DMS153 (cell line): ENCODE measurements at regions not wholly inside any gene's neighbourhood (a gene's known extent, or its start where the extent isn't known, plus 50 kb on each side); places are given as distances from the start of the nearest gene placed in this dataset.
A peak's percentile ranks its signal among the peaks of the same experiment; 100 is the strongest.

Experiments
- DNase-seq: peaks from one replicate; lab custom pipeline; 2025; lab: John Stamatoyannopoulos, UW

DNA sequence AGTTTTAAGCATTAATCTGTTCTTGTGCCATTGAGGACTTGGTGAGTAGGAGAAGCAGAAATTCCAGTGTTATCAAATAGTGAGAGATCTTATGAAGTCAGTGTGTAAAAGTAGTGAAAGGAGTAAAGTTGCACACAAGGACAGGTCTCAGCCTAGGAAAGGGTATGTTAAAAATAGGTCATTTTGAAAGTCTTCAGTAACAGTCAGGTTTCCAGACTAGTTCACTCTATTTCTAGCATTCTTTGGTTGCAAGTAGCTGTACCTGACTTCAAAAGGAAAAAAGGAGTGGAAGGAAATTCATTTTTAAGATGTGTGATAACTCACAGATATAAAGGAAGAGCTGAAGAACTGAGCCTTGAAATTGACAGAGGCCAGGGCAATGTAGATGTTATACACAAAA lies 250.1 kb upstream of the SATB1 start:
- no peak for DNase-seq

DNA sequence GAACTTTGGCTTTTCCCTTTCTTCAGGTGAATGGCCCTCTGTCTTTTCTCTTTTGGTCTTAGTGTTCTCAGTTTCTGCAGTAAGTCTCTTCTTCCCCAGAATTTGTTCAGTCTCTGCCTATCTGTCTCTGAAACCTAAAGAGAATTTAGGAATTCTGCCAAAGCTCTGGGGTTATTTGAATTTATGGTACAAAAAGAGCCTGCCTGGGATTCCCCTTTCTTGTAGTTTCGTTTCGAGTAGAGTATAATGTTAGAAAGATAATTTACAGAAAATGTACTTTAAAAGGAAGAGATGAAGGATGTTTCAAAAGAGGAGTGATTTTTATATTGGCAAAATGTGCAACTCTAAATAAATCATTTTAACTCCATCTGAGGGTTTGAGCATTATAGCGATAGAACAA lies 247.4 kb upstream of the SATB1 start:
- no peak for DNase-seq

DNA sequence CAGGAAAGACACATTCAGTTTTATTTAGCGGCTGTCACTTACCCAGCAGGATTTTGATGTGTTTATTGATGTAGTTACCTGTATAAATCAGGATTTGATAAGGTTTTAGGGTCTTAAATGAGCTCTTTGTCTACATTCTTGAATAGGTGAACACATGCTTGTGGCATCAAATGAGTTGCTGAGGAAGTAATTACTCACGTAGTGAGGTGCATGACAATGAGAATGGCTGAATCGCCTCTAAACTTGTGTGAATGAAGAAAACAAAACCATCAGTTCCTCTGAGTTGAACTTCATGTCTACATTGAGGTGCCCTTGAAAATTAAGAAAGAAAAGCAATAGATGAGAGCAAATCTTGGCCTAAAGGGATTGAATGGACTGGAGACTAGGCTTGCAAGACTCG lies 245.6 kb upstream of the SATB1 start:
- DNase-seq = no peak

DNA sequence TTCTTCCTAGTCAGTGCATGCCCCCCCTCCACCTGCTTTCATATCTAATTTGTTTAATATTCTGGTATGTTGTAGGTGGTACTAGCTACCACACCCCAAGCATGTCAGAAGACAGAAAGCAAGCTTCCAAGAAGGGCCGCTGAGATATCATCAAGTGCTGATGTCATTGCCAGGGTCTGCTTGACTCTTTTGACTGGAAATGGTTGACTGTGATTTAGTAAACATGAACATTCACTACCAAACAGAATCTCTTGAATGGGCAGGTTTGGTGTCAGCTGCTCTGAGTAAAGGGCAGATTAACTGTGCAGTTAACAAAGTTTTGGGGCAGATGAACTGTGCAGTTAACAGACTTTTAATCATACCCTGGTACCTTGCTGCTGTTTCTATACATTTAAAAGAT lies 244.2 kb upstream of the SATB1 start:
- DNase-seq = no peak

- DNase-seq = no peak
These were observed 242.4 kb upstream of the SATB1 start for GRCh38 chr3:18667552-18667951.

GRCh38 chr3:18666655-18667054 lies 241.5 kb upstream of the SATB1 start:
- DNase-seq = no peak

DNA sequence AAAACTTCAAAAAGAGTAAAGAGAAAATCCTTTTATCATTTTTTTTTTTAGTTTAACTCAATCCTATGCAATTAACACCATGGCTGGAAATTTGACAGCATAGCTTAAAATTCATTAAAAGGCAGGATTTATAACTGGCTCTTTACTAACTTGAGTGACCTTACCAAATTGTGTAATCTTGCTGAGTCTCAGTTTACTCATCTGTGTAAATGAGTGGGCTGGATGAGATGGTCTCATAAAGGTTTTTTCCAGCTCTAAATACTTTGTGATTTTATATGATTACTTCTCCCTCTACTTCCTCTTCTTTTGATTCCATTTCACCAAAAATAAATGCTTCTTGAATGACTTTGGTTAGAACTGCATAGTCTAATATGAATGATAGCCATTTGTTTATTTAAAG lies 234.9 kb upstream of the SATB1 start:
- DNase-seq = no peak

GRCh38 chr3:18657858-18658820 lies 233.0 kb upstream of the SATB1 start:
- no peak for DNase-seq

DNA sequence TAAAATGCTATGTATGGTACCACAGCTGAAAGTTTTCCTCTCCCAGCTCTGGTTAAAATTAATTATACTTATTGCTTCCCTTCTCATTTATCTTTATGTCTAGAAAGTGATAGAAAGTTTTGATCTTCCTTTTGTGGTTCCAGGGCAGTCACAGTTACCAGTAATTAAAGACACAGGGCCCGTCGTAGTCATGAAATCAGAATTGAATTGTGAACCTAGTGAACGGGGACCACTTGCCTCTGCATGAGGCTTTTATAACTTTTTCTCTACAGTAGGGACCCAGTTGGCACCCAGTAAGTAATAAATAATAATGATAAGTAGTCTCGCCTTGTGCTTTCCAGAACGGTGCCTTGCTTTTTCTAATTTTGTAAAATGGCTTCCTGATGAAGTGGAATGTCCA lies 231.7 kb upstream of the SATB1 start:
- DNase-seq = no peak

GRCh38 chr3:18656410-18656809 lies 231.3 kb upstream of the SATB1 start:
- DNase-seq = no peak

DNA sequence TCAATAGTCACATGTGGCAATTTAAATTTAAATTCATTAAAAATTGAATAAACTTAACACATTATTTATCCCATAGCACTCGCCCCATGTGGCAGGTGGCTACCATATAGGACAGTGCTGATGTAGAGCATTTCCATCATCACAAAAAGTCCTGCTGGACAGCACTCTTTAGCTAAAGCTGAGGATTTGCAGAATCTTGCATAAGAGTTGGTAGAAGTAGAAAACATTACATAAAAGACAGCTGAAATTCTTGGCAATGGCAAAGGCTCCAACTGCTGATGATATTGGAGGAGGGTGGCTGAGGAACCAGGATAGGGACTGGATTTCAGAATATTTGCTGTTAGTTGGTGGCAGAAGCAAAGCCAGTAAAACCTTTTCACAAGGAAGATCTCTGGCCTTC lies 230.7 kb upstream of the SATB1 start:
- DNase-seq = no peak

DNA sequence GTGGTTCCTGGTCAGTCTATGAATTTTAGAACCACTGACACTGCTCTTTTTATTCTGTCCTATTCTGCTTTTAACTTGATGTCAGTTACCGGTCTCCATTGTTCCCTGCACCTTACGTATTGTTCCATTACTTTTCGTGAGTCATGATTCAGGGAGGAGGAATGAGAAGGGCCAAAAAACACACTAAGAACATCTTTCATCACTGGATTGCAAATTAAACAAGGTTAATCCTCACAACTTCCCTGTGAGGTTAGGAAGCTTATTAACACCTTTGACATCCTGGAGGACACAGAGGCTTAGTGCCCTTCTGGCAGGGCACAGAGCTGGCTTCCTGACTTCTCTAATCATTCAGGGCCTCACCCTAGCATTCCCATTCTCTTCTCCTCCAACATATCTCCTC lies 227.6 kb upstream of the SATB1 start:
- no peak for DNase-seq

DNA sequence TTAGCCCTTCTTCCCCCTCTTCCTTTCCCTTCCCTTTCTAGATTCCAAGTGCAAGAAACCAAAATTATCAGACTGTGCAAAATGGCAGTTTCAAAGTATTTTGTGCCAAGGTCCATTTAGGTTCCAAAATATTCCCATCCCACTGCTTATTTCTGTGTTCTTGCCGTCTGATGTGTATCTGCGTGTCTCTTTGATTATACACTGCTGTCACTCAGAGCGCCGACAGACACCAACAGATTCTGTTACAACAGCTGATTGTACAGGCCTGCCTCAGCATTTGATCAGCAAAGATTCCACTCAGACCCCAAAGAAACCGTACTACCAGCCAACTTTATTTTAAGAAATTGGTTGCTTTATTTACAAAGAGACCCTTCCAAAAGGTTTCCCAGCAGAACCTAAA lies 225.6 kb upstream of the SATB1 start:
- DNase-seq = no peak

GRCh38 chr3:18649666-18650363 lies 224.7 kb upstream of the SATB1 start:
- no peak for DNase-seq

DNA sequence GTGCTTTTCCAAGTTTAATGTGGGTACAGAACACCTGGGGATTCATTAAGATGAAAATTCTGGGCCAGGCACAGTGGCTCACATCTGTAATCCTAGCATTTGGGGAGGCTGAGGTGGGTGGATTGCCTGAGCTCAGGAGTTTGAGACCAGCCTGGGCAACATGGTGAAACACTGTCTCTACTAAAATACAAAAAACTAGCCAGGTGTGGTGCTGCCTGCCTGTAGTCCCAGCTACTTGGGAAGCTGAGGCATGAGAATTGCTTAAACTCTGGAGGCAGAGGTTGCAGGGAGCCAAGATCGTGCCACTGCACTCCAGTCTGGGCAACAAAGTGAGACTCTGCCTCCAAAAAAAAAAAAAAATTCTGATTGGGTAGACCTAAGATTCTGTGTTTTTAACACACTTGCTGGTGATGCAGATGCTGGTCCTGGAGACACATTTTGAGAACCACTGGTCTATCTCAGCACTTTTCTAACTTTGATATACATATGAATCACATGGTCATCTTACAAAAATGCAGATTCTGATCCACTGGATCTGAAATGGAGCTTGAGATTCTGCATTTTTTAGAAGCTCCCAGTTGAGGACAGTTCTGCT lies 223.8 kb upstream of the SATB1 start:
- no peak for DNase-seq

DNA sequence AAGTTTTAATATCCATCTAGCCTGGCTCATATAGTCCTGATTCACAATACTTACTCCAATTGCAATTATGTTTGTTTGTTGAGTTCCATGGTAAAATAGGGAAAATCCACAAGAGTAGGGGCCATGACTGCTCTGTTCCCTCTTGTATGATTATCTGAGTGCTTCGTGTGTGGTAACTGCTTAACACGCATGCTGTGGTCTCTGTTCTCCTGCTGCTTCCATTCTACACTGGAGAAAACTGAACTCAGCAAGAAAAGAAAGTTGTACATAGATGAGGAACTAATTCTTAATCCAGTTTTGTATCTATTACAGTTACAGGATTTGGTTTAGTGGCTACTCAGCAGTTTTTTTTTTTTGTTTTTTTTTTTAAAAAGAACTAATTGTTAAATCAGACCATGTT lies 223.0 kb upstream of the SATB1 start:
- DNase-seq = no peak

GRCh38 chr3:18645619-18646018 lies 220.5 kb upstream of the SATB1 start:
- no peak for DNase-seq

- no peak for DNase-seq
These were observed 218.1 kb upstream of the SATB1 start for GRCh38 chr3:18643281-18643680.

GRCh38 chr3:18641916-18642315 lies 216.8 kb upstream of the SATB1 start:
- DNase-seq = peak; percentile 1

GRCh38 chr3:18635215-18635614 lies 210.1 kb upstream of the SATB1 start:
- no peak for DNase-seq

- no peak for DNase-seq
These were observed 209.3 kb upstream of the SATB1 start for GRCh38 chr3:18634461-18634860.

- no peak for DNase-seq
These were observed 207.9 kb upstream of the SATB1 start for GRCh38 chr3:18633002-18633401.

DNA sequence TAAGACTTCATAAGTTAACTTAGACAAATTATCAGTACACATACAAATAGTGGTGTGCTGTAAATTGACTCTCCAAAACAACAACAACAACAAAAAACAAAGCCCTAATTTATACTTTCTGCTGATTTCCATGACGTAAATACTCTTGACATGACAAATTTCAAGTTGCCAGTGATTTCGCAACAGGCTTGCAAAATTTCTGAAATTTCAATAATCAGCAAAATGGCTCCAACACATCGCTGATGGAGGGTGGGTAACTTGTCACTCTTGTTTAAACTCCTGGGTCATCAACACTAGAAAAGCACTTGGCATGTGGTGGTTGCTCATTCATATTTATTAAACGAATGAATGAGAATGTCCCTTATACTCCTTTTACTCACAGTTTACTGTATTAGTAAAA lies 205.2 kb upstream of the SATB1 start:
- DNase-seq = no peak
